RWPE1 (cell line): ENCODE measurements at regions not wholly inside any gene's neighbourhood (a gene's known extent, or its start where the extent isn't known, plus 50 kb on each side); places are given as distances from the start of the nearest gene placed in this dataset.
"Not testable (repeated sequence)": the region's sequence is repeated elsewhere in the genome, so short reads cannot be mapped to it uniquely, and the experiment has no call there.

ENCODE experiments used
- CTCF ChIA-PET: fragments of 350-600 bp; sonication (Branson Sonifier 250); formaldehyde crosslinking; extraction: SDS; loops from one replicate; lab custom pipeline; 2021; lab: Yijun Ruan, JAX
- POLR2A ChIA-PET: fragments of 400-600 bp; formaldehyde crosslinking; extraction: SDS; loops from one replicate; lab custom pipeline; 2020; ENCODE audit warnings: antibody characterized with exemption; ENCODE audit not compliant: low non-redundant PET; lab: Yijun Ruan, JAX
- DNase-seq: peaks from one replicate; pipeline ENCODE4 v3.0.0; 2012; ENCODE audit warnings: low spot score
- H3K27ac ChIP-seq: fragments of 450-650 bp; 2 replicates; pipeline ENCODE4 v1.5.1; 2017
- TF ChIP-seq, protein P1 (sequence below): fragments of 450-650 bp; conservative IDR thresholded peaks from 2 replicates; pipeline ENCODE4 v1.5.1; 2017; ENCODE audit warnings: low read depth, mild to moderate bottlenecking

DNA sequence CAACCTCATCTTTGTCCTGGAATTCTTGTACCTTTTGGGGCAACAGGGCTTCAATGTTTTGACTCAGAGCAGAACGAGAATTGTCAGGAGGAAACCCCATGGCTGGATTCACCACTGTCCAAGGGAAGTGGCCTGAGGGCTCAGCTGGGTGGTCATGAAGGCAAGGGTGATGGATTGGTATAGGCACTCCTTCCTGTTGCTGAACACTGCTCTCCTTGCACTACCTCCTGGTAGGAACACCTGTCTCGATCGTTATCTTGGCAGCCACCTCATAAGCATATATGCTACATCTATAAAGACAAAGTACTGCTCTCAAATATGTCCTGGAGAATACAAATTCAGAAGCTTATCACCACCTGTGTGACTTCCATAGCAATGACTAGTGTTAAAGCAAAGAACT is 79.8 kb downstream of the CCNG2 start:
- ChIA-PET POLR2A (no interaction called here), CTCF (interaction anchor here (1.2 kb wide), 1 partner anchor 72 kb away, joined by 3 read pairs; no protein-coding TSS in a partner anchor)
- H3K27ac ChIP-seq = no peak overlapping the region

DNA sequence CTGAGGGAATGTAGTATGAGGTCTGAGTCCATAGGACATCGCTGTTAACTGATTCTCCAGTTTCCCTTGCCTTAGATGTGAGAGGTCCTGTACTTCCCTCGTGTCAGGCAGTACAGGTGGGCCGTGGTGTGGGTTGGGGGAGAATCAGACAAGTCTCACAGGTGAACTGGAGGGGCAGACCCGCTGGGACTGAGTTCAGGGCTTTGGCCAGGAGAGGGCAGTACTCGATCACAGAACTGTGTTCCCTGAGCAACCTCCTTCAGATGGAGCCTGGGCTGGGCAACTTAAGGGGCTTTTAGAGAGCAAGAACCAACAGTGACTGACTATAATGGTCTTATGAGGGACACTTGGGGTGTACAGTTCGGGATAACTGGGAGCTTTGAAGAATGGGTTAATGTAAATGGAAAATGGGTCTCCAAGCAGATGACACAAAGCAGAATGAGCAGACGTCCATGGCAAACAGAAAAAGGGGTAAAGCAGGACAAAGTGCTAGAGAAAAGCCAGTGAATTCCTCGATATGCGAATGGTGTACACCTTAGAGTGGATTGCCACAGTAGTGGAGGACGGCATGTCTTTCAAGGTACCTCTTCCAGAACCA is 83.6 kb downstream of the CCNG2 start:
- TF ChIP-seq, protein P1, sequence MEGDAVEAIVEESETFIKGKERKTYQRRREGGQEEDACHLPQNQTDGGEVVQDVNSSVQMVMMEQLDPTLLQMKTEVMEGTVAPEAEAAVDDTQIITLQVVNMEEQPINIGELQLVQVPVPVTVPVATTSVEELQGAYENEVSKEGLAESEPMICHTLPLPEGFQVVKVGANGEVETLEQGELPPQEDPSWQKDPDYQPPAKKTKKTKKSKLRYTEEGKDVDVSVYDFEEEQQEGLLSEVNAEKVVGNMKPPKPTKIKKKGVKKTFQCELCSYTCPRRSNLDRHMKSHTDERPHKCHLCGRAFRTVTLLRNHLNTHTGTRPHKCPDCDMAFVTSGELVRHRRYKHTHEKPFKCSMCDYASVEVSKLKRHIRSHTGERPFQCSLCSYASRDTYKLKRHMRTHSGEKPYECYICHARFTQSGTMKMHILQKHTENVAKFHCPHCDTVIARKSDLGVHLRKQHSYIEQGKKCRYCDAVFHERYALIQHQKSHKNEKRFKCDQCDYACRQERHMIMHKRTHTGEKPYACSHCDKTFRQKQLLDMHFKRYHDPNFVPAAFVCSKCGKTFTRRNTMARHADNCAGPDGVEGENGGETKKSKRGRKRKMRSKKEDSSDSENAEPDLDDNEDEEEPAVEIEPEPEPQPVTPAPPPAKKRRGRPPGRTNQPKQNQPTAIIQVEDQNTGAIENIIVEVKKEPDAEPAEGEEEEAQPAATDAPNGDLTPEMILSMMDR = peak; percentile 76
- no peak overlapping the region for H3K27ac ChIP-seq
- DNase-seq = peak; percentile 70
- CTCF ChIA-PET = interaction anchor here (0.6 to 5.6 kb wide), 19 partner anchors 11 to 360 kb away, joined by 3 to 32 read pairs (median 5); no protein-coding TSS in a partner anchor
- POLR2A ChIA-PET = no interaction called here

More for the DNA sequence above, 79.8 kb downstream of the CCNG2 start:
- TF ChIP-seq, protein P1 = no peak
- DNase-seq = no peak

DNA sequence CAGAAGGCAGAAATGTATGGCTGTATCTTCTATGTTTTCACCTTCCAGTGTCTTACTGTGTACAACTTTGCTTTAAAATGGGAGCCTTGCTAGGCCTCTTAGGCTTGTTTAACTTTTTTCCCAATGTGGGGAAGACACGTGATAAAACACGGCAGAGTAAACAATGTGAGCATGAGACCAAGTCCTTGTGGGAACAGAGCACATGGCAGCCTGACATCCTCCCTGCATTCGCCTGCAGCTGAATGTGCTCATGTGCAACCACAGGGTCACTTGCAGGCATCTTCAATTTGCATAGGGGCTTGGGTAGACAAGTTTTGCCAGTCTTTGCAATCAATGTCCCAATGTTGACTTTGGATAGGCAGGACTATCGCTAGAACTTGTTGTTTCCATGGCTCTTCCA is 91.8 kb downstream of the CCNG2 start:
- H3K27ac ChIP-seq = no peak overlapping the region
- CTCF ChIA-PET = interaction anchor here (0.6 kb wide), 1 partner anchor 21 kb away, joined by 3 read pairs; no protein-coding TSS in a partner anchor
- POLR2A ChIA-PET = no interaction called here
- DNase-seq = no peak
- TF ChIP-seq, protein P1 = no peak

- ChIA-PET POLR2A (no interaction called here), CTCF (no interaction called here)
- no peak for DNase-seq
- TF ChIP-seq, protein P1 = no peak
- no peak overlapping the region for H3K27ac ChIP-seq
Measured at GRCh38 chr4:77251751-77252150, 94.7 kb downstream of the CCNG2 start.

- POLR2A ChIA-PET = no interaction called here
- CTCF ChIA-PET = no interaction called here
- DNase-seq = no peak
- TF ChIP-seq, protein P1 = no peak
- no peak overlapping the region for H3K27ac ChIP-seq
Measured at GRCh38 chr4:77263247-77263646, 106.2 kb downstream of the CCNG2 start.

GRCh38 chr4:77263976-77264375 is 107.0 kb downstream of the CCNG2 start:
- POLR2A ChIA-PET, CTCF ChIA-PET, DNase-seq, H3K27ac ChIP-seq: not testable (repeated sequence)

DNA sequence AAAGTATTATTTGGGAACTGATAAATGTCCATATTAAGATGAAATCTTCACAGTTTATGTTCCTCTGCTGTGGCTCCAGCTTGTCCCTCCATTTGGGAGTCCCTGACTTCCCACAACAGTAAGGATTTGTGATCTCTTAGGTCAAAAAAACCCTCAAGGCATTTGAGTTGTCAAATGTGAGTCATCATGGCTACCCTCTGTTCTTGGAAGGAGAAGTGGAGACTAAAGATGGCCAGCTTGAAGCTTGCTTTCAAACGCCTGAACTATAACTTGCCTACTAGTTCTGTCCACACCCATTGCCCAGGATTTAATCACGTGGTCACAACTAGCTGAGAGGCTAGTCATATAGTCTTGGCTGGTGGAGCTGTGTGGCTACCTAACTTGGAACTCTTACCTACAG is 107.8 kb downstream of the CCNG2 start:
- CTCF ChIA-PET = interaction anchor here (0.6 kb wide), 1 partner anchor 226 kb away, joined by 4 read pairs; no protein-coding TSS in a partner anchor
- POLR2A ChIA-PET = no interaction called here
- no peak for DNase-seq
- TF ChIP-seq, protein P1 = no peak
- H3K27ac ChIP-seq = no peak overlapping the region
